ENCODE measurements at regions not wholly inside any gene's neighbourhood (a gene's known extent, or its start where the extent isn't known, plus 50 kb on each side); places are given as distances from the start of the nearest gene placed in this dataset.

GRCh38 chr2:82340578-82341053, 2036.1 kb upstream of the LRRTM1 start:
- WGBS (ENCODE audit: insufficient coverage, low coverage, missing lambda C conversion rate): 0% methylated on average over 2 of the region's 2 CpGs
- CTCF ChIA-PET (ENCODE audit: low intra/inter-chr PET ratio): no interaction called here

More at GRCh38 chr2:82340578-82341053, 2036.1 kb upstream of the LRRTM1 start:
- no peak overlapping the region for H2AFZ ChIP-seq (ENCODE audit: low read depth, low read length)
- BruUV-seq (replicated peaks): no TSS peak
- H4K20me1 ChIP-seq (replicated peaks; ENCODE audit: control insufficient read depth, insufficient read depth, low read length): no peaks in the 10 kb centered on the region
- H3K9ac ChIP-seq (ENCODE audit: insufficient read depth in 1 of 2, low read depth in 2 of 2, low read length in 2 of 2): no peak overlapping the region
- H3K4me1 ChIP-seq (replicated peaks in 1 of 2; ENCODE audit: control insufficient read depth in 2 of 2, insufficient read depth in 2 of 2, low read length in 2 of 2): no peaks in the 10 kb centered on the region
- FAIRE-seq (no peak), DNase-seq (ENCODE audit: extremely low read depth in 1 of 4, low spot score in 3 of 4) (no peak), ATAC-seq (no peak)
- TF ChIP-seq CGGBP1 (CRISPR knock-in tag; IDR thresholded peaks at IDR 0.05) (no peak), HMGXB4 (CRISPR knock-in tag; IDR thresholded peaks at IDR 0.05) (no peak), ZNF280B (CRISPR knock-in tag; IDR thresholded peaks at IDR 0.05) (no peak), NCOR1 (IDR thresholded peaks at IDR 0.05) (no peak), ZNF766 (CRISPR knock-in tag; conservative IDR thresholded peaks at IDR 0.05) (no peak), ZNF436 (CRISPR knock-in tag; IDR thresholded peaks at IDR 0.05) (no peak)
- POLR2A ChIA-PET: no interaction called here
- intact Hi-C loops (cut with micrococcal nuclease): no loop called here
- H3K4me3 ChIP-seq: no peak overlapping the region
- H3K27me3 ChIP-seq (ENCODE audit: control insufficient read depth in 2 of 2, insufficient read depth in 2 of 2, low read length in 2 of 2): no peaks in the 10 kb centered on the region
- no peaks in the 10 kb centered on the region for H3K9me1 ChIP-seq (ENCODE audit: control insufficient read depth, insufficient read depth, low read length)
- no peak overlapping the region for H3K27ac ChIP-seq (ENCODE audit: extremely low read depth, low read depth, low read length)
- no peaks in the 10 kb centered on the region for H3K36me3 ChIP-seq (ENCODE audit: control insufficient read depth, insufficient read depth, low read length)
- H3K4me2 ChIP-seq (ENCODE audit: insufficient read depth, low read length): no peak overlapping the region
- H3K9me3 ChIP-seq (replicated peaks; ENCODE audit: control insufficient read depth, insufficient read depth, low read depth, low read length): no peaks in the 10 kb centered on the region
- in situ Hi-C loops (cut with MboI): no loop called here
- H3K79me2 ChIP-seq (ENCODE audit: control insufficient read depth, insufficient read depth, low read length): no peaks in the 10 kb centered on the region
